OCI-LY3 (cell line): ENCODE measurements at regions not wholly inside any gene's neighbourhood (a gene's known extent, or its start where the extent isn't known, plus 50 kb on each side); places are given as distances from the start of the nearest gene placed in this dataset.

Experiments used
- EZH2phosphoT487 ChIP-seq: fragments of 200-600 bp; shearing (Covaris generic); IDR thresholded peaks from 2 replicates; pipeline ENCODE4 v1.6.1; 2018; ENCODE audit warnings: antibody characterized with exemption, mixed run types, low read depth
- TF ChIP-seq, protein P1 (sequence below): fragments of 200-600, 300-600 bp; sonication (generic); IDR thresholded peaks from 2 replicates; pipeline ENCODE4 v1.5.1; 2014; ENCODE audit warnings: antibody characterized with exemption, low read length, low read depth

DNA sequence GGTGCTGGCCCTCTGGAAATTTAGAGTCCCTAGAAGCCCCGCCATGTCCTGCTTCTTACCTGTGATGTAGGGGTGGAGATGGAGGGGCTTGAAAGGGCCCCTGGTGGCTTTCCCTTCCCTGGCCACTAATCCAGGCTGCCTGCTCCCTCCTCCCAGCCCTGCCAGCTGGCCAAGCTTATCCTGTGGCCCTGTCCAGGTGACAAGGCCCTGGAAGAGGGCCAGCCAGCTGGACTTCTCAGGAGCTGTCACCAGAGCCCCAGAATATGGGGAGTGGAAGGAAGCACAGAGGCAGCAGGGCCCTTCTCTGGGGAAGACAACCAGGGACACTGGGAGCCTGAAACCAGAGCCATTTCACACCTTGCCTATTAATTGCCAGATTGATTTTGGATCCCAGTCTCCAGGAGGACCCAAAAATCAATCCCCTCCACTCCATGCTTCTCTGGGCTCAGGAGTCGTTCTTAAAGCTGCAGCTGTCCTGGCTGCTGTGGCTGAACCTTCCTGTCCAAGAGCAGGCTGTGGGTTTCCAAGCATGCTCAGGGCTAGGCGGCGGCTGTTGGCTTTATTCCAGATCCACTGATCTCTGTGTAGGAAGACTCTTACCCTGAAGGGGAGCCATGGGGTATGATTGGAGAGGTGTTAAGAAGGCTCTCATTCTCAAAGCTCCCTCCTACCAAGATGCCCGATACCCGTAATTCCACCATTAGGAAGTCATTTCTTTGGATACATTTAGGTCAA lies 52.6 kb upstream of the PCBD1 start:
- TF ChIP-seq, protein P1, sequence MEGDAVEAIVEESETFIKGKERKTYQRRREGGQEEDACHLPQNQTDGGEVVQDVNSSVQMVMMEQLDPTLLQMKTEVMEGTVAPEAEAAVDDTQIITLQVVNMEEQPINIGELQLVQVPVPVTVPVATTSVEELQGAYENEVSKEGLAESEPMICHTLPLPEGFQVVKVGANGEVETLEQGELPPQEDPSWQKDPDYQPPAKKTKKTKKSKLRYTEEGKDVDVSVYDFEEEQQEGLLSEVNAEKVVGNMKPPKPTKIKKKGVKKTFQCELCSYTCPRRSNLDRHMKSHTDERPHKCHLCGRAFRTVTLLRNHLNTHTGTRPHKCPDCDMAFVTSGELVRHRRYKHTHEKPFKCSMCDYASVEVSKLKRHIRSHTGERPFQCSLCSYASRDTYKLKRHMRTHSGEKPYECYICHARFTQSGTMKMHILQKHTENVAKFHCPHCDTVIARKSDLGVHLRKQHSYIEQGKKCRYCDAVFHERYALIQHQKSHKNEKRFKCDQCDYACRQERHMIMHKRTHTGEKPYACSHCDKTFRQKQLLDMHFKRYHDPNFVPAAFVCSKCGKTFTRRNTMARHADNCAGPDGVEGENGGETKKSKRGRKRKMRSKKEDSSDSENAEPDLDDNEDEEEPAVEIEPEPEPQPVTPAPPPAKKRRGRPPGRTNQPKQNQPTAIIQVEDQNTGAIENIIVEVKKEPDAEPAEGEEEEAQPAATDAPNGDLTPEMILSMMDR: no peak
- TF ChIP-seq EZH2phosphoT487: no peak
